ENCODE measurements at regions not wholly inside any gene's neighbourhood (a gene's known extent, or its start where the extent isn't known, plus 50 kb on each side); places are given as distances from the start of the nearest gene placed in this dataset.

DNA sequence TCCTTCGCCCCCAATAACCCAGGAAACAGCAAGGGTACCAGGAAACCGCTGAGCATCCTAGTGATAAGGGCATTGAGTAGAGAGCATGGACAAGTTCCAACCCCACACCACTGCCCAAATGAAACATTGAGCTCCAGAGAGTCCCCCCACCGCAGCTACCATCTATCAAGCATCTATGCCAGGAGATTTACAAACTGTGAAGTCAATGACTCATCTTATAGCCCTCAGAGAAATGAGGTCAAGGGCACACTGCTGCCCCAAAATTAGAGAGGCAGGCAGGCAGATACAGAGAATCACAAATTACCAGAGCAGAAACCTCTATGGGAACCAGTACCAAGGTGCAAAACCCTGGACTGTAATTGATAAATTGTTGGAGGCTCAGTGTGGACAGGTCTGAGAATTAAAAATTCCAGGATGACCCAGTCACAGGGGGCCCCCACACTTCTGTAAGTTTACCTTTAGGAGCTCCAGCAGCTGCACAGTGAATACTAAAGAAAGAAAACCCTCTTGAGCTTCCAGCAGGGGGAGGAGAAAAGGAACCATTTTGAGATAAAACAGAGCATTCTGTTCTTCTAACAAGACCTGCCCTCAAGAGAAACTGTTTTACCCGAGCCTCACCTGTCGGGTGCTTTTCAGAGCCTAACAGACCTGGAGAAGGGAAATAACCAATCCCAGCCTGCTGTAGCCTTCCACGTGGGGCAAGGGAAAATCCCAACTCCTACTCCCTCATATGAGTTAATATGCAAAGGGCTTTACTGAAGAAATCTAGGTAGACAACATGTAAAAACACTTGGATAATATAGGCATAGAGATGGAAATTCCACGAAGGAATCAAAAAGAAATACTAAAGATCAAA, 118.0 kb upstream of the ARID1B start:
- peaks cover 3% of the 10 kb centered on the region for H3K27me3 Mint-ChIP-seq (ENCODE audit: low read depth)
- peak overlapping the region in 1 of 3 experiments; percentile 50 for H3K27ac Mint-ChIP-seq
- TF ChIP-seq, protein P1, sequence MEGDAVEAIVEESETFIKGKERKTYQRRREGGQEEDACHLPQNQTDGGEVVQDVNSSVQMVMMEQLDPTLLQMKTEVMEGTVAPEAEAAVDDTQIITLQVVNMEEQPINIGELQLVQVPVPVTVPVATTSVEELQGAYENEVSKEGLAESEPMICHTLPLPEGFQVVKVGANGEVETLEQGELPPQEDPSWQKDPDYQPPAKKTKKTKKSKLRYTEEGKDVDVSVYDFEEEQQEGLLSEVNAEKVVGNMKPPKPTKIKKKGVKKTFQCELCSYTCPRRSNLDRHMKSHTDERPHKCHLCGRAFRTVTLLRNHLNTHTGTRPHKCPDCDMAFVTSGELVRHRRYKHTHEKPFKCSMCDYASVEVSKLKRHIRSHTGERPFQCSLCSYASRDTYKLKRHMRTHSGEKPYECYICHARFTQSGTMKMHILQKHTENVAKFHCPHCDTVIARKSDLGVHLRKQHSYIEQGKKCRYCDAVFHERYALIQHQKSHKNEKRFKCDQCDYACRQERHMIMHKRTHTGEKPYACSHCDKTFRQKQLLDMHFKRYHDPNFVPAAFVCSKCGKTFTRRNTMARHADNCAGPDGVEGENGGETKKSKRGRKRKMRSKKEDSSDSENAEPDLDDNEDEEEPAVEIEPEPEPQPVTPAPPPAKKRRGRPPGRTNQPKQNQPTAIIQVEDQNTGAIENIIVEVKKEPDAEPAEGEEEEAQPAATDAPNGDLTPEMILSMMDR (IDR thresholded peaks at IDR 0.05; ENCODE audit: unreplicated experiment in 3 of 3): no peak
- no peak overlapping the region for H3K4me3 Mint-ChIP-seq
- no peaks in the 10 kb centered on the region for H3K36me3 Mint-ChIP-seq (ENCODE audit: low read depth)
- peaks cover 12% of the 10 kb centered on the region for H3K4me1 Mint-ChIP-seq
- peaks cover 4% of the 10 kb centered on the region for H3K9me3 Mint-ChIP-seq

DNA sequence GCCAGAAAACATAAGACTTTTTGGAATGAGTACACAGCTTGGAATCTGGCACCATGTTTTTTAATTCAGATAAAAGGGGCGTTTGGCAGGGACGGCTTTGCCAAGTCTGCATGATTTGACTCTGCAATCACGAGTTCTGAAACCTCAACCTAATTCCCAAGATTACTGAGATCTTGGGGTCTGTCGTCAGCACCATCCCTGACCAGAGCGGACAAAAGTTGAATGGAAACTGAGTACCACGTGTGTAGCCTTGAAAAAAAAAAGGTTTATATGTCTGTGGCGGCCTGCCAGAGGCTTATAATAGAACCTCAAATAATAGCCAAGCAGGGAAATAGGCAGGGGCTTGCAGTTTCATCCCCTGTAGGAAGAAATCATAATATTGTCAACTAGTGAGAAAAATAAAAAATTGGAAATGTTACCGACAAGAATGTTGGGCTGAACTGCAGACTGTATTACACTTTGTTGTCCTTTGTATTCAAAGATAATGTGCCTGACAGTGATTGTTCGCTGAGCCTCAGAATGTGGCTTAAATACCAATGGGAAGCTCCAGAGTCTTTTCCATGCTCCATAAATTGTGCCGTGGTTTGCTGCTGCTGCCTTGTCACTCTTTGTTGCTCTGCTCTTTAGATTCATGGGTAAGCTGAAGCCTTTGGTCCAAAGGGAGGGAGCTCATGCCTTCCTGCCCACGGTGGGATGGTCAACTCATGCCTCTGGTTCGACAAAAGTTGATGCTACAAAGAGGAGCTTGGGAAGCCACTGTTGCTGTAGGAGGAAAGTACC, 118.8 kb upstream of the ARID1B start:
- peak overlapping the region in 1 of 3 experiments; percentile 50 for H3K27ac Mint-ChIP-seq
- H3K4me1 Mint-ChIP-seq: peaks cover 12% of the 10 kb centered on the region
- peaks cover 5% of the 10 kb centered on the region for H3K9me3 Mint-ChIP-seq
- TF ChIP-seq, protein P1 (IDR thresholded peaks at IDR 0.05; ENCODE audit: unreplicated experiment in 3 of 3): no peak
- H3K27me3 Mint-ChIP-seq (ENCODE audit: low read depth): peaks cover 3% of the 10 kb centered on the region
- H3K4me3 Mint-ChIP-seq: no peak overlapping the region
- H3K36me3 Mint-ChIP-seq (ENCODE audit: low read depth): no peaks in the 10 kb centered on the region

DNA sequence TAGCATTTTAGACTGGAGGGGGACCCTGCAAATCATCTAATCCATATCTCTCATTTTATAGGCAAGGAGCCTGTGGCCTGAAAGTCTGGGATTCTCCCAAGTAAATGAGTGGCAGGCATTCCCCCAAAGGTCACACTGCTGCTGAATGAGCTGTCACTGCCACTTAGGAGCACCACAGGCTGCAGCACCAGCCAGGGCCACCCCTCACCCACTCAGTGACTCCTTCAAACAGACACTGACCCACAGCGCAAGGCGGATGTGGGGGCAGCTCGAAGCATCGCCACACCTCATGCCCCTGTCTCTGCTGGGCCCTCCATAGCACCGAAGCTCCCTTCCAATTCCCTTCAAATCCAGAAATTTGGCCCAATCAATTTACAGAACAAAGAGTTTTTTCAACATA, 119.9 kb upstream of the ARID1B start:
- H3K4me3 Mint-ChIP-seq: no peak overlapping the region
- TF ChIP-seq, protein P1 (IDR thresholded peaks at IDR 0.05; ENCODE audit: unreplicated experiment in 3 of 3): no peak
- peaks cover 8% of the 10 kb centered on the region for H3K27me3 Mint-ChIP-seq (ENCODE audit: low read depth)
- H3K9me3 Mint-ChIP-seq: peaks cover 14% of the 10 kb centered on the region
- H3K4me1 Mint-ChIP-seq: peaks cover 12% of the 10 kb centered on the region
- no peaks in the 10 kb centered on the region for H3K36me3 Mint-ChIP-seq (ENCODE audit: low read depth)
- H3K27ac Mint-ChIP-seq: no peak overlapping the region

DNA sequence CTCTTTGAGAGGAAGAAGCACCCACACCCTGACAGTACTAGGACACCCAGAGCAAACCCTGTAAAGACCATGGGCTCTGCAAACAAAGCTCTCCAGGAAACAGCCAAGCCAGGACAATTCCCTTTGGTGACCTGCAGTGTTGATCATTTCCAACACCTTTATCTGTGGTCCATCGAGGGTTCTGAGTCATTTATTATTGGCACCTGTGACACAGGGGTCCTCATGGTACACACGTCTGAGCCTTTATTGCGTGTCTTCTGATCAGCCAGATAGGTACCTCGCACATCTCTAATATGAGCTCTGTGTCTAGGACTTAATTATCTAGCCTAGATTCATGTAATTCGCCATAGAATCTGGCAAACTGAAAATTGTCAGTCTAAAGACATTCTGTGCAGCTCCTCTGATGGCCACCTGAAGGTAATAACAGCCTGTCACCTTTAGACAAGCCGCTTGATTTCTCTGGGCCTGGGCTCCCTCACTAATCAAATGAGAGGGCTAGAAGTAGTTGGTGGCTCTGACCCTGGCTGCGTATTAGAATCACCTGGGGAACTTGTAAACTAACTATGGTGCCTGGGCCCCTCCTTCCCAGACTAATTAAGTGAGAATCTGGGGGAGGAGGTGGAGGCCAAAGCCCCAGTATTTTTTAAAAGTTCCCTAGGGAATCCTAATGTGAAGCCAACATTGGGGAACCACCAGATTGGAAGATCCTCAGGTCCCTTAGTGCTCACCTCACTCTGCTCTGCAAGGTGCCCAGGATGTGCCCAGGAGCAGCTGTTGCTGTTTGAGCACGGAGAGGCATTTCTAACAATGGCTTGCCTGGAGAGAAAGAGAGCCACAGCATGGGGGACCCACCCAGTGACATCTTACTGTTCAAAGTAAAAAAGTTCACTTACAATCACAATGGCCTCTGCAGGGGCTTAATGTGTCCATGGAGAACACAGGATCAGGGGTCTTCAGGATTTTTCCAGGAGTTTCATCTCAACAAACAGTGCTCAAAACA, 122.0 kb upstream of the ARID1B start:
- TF ChIP-seq, protein P1 (IDR thresholded peaks at IDR 0.05; ENCODE audit: unreplicated experiment in 3 of 3): no peak
- H3K4me3 Mint-ChIP-seq: no peak overlapping the region
- H3K9me3 Mint-ChIP-seq: peaks cover 14% of the 10 kb centered on the region
- no peak overlapping the region for H3K27ac Mint-ChIP-seq
- peaks cover 8% of the 10 kb centered on the region for H3K4me1 Mint-ChIP-seq
- H3K36me3 Mint-ChIP-seq (ENCODE audit: low read depth): no peaks in the 10 kb centered on the region
- peaks cover 5% of the 10 kb centered on the region for H3K27me3 Mint-ChIP-seq (ENCODE audit: low read depth)

DNA sequence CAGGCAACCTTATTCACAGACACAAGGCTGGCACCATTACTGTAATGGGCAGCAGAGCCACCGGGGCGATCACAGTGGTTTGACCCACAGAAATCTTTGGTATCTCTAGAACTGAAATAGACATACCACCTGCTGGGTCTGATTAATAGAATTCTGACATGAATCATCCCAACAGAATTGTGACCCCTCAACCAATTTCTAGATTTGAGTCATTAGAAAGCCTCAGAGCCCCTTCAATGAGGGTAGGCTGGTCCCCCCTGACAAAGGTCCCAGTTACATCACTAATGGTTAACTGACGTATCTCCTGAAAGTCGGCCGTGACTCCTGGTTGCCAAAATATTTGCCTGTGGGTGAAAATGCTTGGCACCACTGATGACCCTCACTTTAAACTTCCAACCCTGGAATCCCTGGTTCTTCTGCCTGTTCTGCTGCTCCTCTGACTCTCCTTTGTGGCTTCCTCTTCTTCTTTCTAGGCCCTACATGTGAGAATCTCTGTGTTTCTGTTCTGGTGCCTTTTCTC, 124.9 kb upstream of the ARID1B start:
- no peak overlapping the region for H3K27ac Mint-ChIP-seq
- H3K4me3 Mint-ChIP-seq: no peak overlapping the region
- TF ChIP-seq, protein P1 (IDR thresholded peaks at IDR 0.05; ENCODE audit: unreplicated experiment in 3 of 3): no peak
- H3K9me3 Mint-ChIP-seq: peaks cover 11% of the 10 kb centered on the region
- no peaks in the 10 kb centered on the region for H3K36me3 Mint-ChIP-seq (ENCODE audit: low read depth)
- peaks cover 9% of the 10 kb centered on the region for H3K27me3 Mint-ChIP-seq (ENCODE audit: low read depth)
- peaks cover 16% of the 10 kb centered on the region for H3K4me1 Mint-ChIP-seq
